ENCODE measurements at regions not wholly inside any gene's neighbourhood (a gene's known extent, or its start where the extent isn't known, plus 50 kb on each side); places are given as distances from the start of the nearest gene placed in this dataset.

DNA sequence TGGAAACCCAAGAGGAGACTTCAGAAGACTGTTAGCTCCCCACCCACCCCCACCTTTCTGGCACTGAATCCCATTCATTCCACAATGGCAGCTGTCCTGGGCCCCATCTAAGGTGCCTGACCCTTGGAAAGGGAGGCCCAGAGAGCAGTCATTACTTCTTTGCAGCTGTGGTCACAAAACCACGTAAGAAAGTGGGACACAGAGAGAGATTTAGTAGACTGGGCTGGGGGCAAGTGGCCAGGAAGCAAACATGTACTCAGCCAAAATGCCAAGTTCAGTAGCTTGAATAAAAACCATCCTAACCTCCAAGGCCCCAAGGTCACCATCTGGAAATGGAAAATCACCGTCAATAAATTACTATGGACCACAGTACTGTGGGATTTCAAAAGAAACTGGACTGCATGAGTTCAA lies 381.4 kb downstream of the TNS1 start:
- no peaks in the 10 kb centered on the region for H4K20me1 ChIP-seq (ENCODE audit: control insufficient read depth, insufficient read depth)
- no peaks in the 10 kb centered on the region for H3K9me3 ChIP-seq (replicated peaks; ENCODE audit: control insufficient read depth, insufficient read depth, low read length)
- 14% methylated on average over 2 of the region's 2 CpGs for WGBS (ENCODE audit: insufficient coverage, insufficient replicate concordance, low lambda C conversion rate, missing lambda C conversion rate)
- TF ChIP-seq SKIL (IDR thresholded peaks at IDR 0.05; ENCODE audit: low read depth, poor library complexity, severe bottlenecking) (no peak), TCF3 (IDR thresholded peaks at IDR 0.05; ENCODE audit: borderline replicate concordance, insufficient read depth, low read depth, low read length) (no peak), IKZF1 (conservative IDR thresholded peaks at IDR 0.05) (no peak), BCL3 (IDR thresholded peaks at IDR 0.05; ENCODE audit: borderline replicate concordance, insufficient read depth, low read depth, low read length, poor library complexity, severe bottlenecking) (no peak), RUNX3 (IDR thresholded peaks at IDR 0.05; ENCODE audit: low read length) (no peak), JUNB (IDR thresholded peaks at IDR 0.05) (no peak), MTA2 (IDR thresholded peaks at IDR 0.05; ENCODE audit: low read depth) (no peak), EP300 (IDR thresholded peaks at IDR 0.05; ENCODE audit: borderline replicate concordance in 1 of 2, control insufficient read depth in 1 of 2, low read depth in 2 of 2, low read length in 2 of 2) (no peak), EZH2 (IDR thresholded peaks at IDR 0.05; ENCODE audit: borderline replicate concordance, control insufficient read depth, low read depth, low read length) (no peak), SUPT20H (IDR thresholded peaks at IDR 0.05; ENCODE audit: borderline replicate concordance, control insufficient read depth, low read depth, low read length) (no peak)
- H3K27me3 ChIP-seq (replicated peaks in 1 of 2; ENCODE audit: control insufficient read depth in 2 of 2, insufficient read depth in 2 of 2, low read length in 1 of 2): peaks cover 1 to 3% of the 10 kb centered on the region in 2 experiments; a peak in 1 of 4 replicates
- no peak overlapping the region for H3K9ac ChIP-seq (ENCODE audit: control insufficient read depth, insufficient read depth, low read length)
- no TSS peak for BruUV-seq (replicated peaks)
- H2AFZ ChIP-seq (ENCODE audit: control insufficient read depth, low read depth, low read length): no peak overlapping the region
- DNase-seq (ENCODE audit: low read depth, low spot score) (no peak), FAIRE-seq (no peak), ATAC-seq (no peak)
- no peaks in the 10 kb centered on the region for H3K79me2 ChIP-seq (ENCODE audit: control insufficient read depth, insufficient read depth, low read length)
- H3K36me3 ChIP-seq (ENCODE audit: control insufficient read depth in 2 of 2, insufficient read depth in 2 of 2, low read length in 1 of 2): no peaks in the 10 kb centered on the region
- SMC1A ChIA-PET (ENCODE audit: uncharacterized antibody, unreplicated experiment): no interaction called here
- H3K4me2 ChIP-seq (ENCODE audit: control insufficient read depth, insufficient read depth): no peak overlapping the region
- POLR2A ChIA-PET: no interaction called here
- RAD21 ChIA-PET (ENCODE audit: unreplicated experiment): no interaction called here
- H3K27ac ChIP-seq (ENCODE audit: control insufficient read depth, insufficient read depth): no peak overlapping the region
- CTCF ChIA-PET: interaction anchor here (1.3 kb wide), 1 partner anchor 29 kb away, joined by 5 read pairs; no protein-coding TSS in a partner anchor
- intact Hi-C loops (cut with micrococcal nuclease; ENCODE audit: unreplicated experiment) (no loop called here), in situ Hi-C loops (cut with MboI) (no loop called here)
- H3K4me1 ChIP-seq (ENCODE audit: control insufficient read depth, insufficient read depth, low read length): no peaks in the 10 kb centered on the region
- H3K4me3 ChIP-seq: no peak overlapping the region

Measured in GM12878 (cell line).